Uterus (tissue), 3 donors: ENCODE measurements at regions not wholly inside any gene's neighbourhood (a gene's known extent, or its start where the extent isn't known, plus 50 kb on each side); places are given as distances from the start of the nearest gene placed in this dataset.
A peak's percentile ranks its signal among the peaks of the same experiment; 100 is the strongest.

Experiments
- DNase-seq, 2 donors: peaks; one replicate each; pipeline ENCODE4 v3.0.0-alpha.2; 2019 to 2020
- H3K27ac ChIP-seq, 2 donors: fragments of 200-600 bp; sonication (generic); 1 replicate in 1 of 2; 2 replicates in 1 of 2; pipeline ENCODE4 v1.5.1; 2016 to 2018
- H3K27me3 ChIP-seq, 2 donors: fragments of 200-600 bp; sonication (generic); one replicate each; pipeline ENCODE4 v1.5.1; 2018 to 2019; ENCODE audit warnings: control low read depth in 1 of 2
- H3K36me3 ChIP-seq, 2 donors: fragments of 200-600 bp; sonication (generic); one replicate each; pipeline ENCODE4 v1.5.1; 2019; ENCODE audit warnings: control low read depth in 1 of 2
- H3K4me1 ChIP-seq, 2 donors: fragments of 200-600 bp; sonication (generic); one replicate each; pipeline ENCODE4 v1.5.1; 2018 to 2019; ENCODE audit warnings: control low read depth in 1 of 2
- H3K4me3 ChIP-seq, 2 donors: fragments of 200-600 bp; sonication (generic); 1 replicate in 1 of 2; 2 replicates in 1 of 2; pipeline ENCODE4 v1.5.1; 2018 to 2019; ENCODE audit warnings: mild to moderate bottlenecking in 1 of 2
- H3K9me3 ChIP-seq, 2 donors: fragments of 200-600 bp; sonication (generic); one replicate each; pipeline ENCODE4 v1.5.1; 2019; ENCODE audit warnings: control low read depth in 1 of 2
- POLR2A ChIP-seq, 2 donors: fragments of 450-650 bp; IDR thresholded peaks; one replicate each; pipeline ENCODE4 v1.6.1; 2016; ENCODE audit warnings: antibody characterized with exemption in 2 of 2, mild to moderate bottlenecking in 1 of 2, moderate library complexity in 1 of 2
- intact Hi-C: fragments of 100-400 bp; cut with DNase I; formaldehyde crosslinking; loops from one replicate; pipeline ENCODE4 v1.15.1; 2023; ENCODE audit warnings: low total_unique reads
- TF ChIP-seq, protein P1 (sequence below), 4 experiments: fragments of 200-600 bp in 2 of 4; fragments of 450-650 bp in 2 of 4; sonication (generic) in 2 of 4; IDR thresholded peaks; one replicate each; pipeline ENCODE4 v1.5.1; 2016 to 2019; ENCODE audit warnings: antibody characterized with exemption in 4 of 4, mild to moderate bottlenecking in 2 of 4, moderate library complexity in 1 of 4
- donor health status: DM: yes; HTN: yes; CAD: no.

DNA sequence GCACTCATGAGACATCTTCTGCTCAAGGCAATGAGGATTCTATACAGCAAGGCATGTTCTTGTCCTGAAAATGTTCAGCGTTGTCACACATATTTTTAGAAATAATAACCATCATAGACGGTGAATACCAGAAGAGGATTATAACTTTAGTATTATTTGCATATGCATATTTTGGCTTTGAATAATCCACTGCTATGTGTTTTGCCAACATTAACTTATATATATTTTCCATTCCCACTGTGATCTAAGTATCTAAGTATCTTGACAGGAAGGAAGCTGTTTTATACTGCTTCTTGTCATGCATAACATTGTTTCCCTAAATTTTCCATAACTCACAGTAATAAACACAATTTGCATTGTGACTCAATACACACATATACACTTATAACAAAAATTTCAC is 509.5 kb downstream of the TBL1XR1 start:
- Histone ChIP-seq H3K9me3 (no peaks in the 10 kb centered on the region), H3K27me3 (no peaks in the 10 kb centered on the region), H3K27ac (no peak overlapping the region), H3K4me1 (no peaks in the 10 kb centered on the region), H3K36me3 (no peaks in the 10 kb centered on the region), H3K4me3 (no peak overlapping the region)
- DNase-seq = no peak
- intact Hi-C loops = no loop called here
- TF ChIP-seq, protein P1, sequence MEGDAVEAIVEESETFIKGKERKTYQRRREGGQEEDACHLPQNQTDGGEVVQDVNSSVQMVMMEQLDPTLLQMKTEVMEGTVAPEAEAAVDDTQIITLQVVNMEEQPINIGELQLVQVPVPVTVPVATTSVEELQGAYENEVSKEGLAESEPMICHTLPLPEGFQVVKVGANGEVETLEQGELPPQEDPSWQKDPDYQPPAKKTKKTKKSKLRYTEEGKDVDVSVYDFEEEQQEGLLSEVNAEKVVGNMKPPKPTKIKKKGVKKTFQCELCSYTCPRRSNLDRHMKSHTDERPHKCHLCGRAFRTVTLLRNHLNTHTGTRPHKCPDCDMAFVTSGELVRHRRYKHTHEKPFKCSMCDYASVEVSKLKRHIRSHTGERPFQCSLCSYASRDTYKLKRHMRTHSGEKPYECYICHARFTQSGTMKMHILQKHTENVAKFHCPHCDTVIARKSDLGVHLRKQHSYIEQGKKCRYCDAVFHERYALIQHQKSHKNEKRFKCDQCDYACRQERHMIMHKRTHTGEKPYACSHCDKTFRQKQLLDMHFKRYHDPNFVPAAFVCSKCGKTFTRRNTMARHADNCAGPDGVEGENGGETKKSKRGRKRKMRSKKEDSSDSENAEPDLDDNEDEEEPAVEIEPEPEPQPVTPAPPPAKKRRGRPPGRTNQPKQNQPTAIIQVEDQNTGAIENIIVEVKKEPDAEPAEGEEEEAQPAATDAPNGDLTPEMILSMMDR (IDR thresholded peaks at IDR 0.05) = no peak
- TF ChIP-seq POLR2A (IDR thresholded peaks at IDR 0.05) = no peak

DNA sequence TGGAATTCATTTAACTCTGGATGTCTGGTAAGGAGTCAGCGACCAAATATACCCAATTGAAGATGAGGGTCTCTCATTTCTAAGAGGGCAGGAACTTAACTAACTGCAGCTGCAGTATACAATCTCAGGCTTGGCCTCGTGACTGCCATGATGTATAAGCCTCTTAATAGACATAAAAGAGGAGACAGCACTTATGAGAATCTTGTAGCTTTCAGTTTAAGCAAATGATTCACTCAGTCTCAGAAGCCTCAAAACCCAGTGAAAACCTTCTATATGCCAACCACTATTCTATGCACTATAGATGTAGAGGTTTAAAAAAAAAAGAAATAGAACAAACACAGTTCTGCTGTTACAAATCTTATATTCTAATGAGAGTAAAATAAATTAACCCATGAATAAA is 513.9 kb downstream of the TBL1XR1 start:
- DNase-seq = no peak
- H3K4me1 ChIP-seq = no peaks in the 10 kb centered on the region
- no peaks in the 10 kb centered on the region for H3K36me3 ChIP-seq
- no peak for TF ChIP-seq POLR2A (IDR thresholded peaks at IDR 0.05)
- TF ChIP-seq, protein P1 (IDR thresholded peaks at IDR 0.05) = no peak
- no peak overlapping the region for H3K27ac ChIP-seq
- no peak overlapping the region for H3K4me3 ChIP-seq
- intact Hi-C loops = no loop called here
- H3K9me3 ChIP-seq = no peaks in the 10 kb centered on the region
- no peaks in the 10 kb centered on the region for H3K27me3 ChIP-seq

DNA sequence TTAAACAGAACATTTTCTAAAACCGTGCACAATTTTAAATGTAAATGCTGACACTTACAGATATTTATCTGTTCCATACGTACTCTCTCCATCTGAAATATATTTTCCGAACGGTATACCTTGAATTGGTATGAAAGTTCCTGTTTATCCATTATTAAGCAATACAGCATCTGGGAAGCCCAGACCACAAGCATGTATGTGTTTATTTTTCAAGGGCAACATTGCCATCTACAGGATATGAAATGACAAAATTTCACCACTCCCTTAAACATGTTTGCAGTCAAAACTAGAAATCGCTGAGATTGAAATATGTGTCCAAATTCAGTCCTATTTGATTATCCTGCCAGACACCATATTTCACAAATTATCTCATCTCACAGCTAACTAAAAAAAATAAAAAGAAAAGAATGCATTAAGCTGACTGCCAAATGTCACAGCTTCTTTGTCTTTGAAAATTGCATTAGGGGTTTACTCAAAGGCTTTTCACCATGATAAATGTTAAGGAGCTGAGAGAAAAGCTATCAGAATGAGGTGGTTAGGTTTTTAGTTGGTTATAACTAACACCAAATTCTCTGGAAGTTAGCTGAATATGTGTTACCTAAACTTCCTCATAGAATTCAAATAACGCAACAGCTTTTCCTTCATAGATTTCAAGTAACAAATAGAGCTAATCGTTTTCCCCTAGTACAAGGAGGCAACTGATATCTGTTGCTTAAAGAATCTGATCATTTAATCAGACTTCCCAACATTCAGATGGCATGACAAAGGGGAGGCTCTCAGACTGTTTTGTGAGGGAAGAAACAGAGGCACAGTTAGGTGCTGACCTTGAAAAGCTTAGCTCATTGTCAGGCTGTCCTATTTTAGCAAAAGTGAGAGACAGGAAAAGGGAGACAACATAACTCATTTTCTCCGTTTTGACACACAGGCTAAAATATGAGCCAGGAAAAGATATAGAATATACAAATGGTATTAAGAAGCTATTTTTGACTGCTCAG is 533.1 kb downstream of the TBL1XR1 start:
- H3K36me3 ChIP-seq = no peaks in the 10 kb centered on the region
- no peak for DNase-seq
- no peaks in the 10 kb centered on the region for H3K9me3 ChIP-seq
- intact Hi-C loops = no loop called here
- no peaks in the 10 kb centered on the region for H3K27me3 ChIP-seq
- TF ChIP-seq, protein P1 (IDR thresholded peaks at IDR 0.05) = peak in 3 of 4 experiments; percentile 26 to 46 (median 27)
- no peak for TF ChIP-seq POLR2A (IDR thresholded peaks at IDR 0.05)
- no peaks in the 10 kb centered on the region for H3K4me1 ChIP-seq
- no peak overlapping the region for H3K27ac ChIP-seq
- no peak overlapping the region for H3K4me3 ChIP-seq

DNA sequence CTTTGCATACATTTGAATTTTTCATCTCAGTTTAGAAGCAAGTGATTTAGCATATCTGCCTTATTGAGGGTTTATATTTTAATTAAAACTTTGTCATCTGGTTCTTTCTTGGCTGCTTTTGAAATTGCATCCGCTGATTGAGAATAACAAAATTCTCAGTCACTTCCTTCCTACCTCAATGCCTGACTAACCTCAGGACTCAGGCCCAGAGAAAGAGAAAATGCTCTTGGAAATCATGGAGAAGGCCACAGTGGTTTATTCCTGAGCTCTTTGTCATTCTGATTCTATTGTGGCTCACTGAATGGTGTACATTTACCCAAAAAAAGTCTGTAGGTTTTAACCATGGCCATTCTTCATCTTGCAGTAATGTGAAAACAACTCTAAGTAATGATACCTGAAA is 533.9 kb downstream of the TBL1XR1 start:
- intact Hi-C loops = no loop called here
- no peak for DNase-seq
- Histone ChIP-seq H3K4me1 (no peaks in the 10 kb centered on the region), H3K36me3 (no peaks in the 10 kb centered on the region), H3K27me3 (no peaks in the 10 kb centered on the region), H3K9me3 (no peaks in the 10 kb centered on the region), H3K4me3 (no peak overlapping the region), H3K27ac (no peak overlapping the region)
- no peak for TF ChIP-seq POLR2A (IDR thresholded peaks at IDR 0.05)
- TF ChIP-seq, protein P1 (IDR thresholded peaks at IDR 0.05) = no peak

DNA sequence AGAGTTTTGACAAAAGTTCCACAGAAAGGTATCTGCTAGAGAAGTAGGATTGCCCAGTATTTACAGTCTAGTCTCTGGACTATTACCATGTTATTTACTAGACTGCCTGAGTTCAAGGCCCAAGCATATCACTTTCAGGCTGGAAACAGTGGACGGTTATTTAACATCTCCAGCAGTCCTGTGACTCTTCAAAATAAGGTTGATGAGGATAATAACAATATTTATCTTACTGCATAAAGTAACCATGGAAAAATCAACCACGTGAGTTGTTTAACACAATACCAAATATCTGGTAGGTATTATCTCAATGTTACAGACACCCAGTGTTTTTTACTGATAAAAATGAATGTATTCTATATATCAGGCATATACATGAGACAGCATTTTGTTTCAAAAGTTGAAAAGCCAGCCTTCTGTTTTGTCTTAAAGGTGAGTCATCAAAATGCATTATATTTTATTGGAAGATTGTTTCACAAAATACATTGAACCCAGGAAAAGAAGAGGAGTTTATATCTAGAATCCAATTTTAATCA is 535.8 kb downstream of the TBL1XR1 start:
- Histone ChIP-seq H3K9me3 (no peaks in the 10 kb centered on the region), H3K27me3 (no peaks in the 10 kb centered on the region), H3K4me1 (no peaks in the 10 kb centered on the region), H3K4me3 (no peak overlapping the region), H3K27ac (no peak overlapping the region), H3K36me3 (no peaks in the 10 kb centered on the region)
- DNase-seq = no peak
- intact Hi-C loops = no loop called here
- no peak for TF ChIP-seq POLR2A (IDR thresholded peaks at IDR 0.05)
- TF ChIP-seq, protein P1 (IDR thresholded peaks at IDR 0.05) = no peak
